Activated naive CD4-positive, alpha-beta T cell treated with anti-CD3 and anti-CD28 coated beads, Interleukin-2, amount 50 U/mL, for 16 hours (primary cell): ENCODE measurements at regions not wholly inside any gene's neighbourhood (a gene's known extent, or its start where the extent isn't known, plus 50 kb on each side); places are given as distances from the start of the nearest gene placed in this dataset.
"Not testable (repeated sequence)": the region's sequence is repeated elsewhere in the genome, so short reads cannot be mapped to it uniquely, and the experiment has no call there.

Source experiments
- DNase-seq: peaks from one replicate; pipeline ENCODE4 v3.0.0-alpha.2; 2020

DNA sequence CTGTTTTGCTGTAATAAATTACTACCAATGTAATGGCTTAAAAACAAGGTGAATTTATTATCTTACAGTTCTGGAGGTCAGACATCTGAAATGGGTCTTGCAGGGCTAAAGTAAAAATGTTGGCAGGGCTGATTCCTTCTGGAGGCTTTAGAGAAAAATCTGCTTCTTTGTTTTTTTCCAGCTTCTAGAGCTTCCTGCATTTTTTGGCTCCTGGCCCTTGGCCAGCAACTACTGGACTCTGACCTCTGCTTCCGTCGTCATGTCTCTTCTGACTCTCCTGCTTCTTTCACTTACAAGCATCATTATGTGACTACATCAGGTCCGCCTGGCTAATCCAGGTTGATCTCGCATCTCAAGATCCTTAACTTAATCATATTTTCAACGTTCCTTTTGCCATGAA, 350.9 kb downstream of the S1PR1 start:
- DNase-seq: no peak

- DNase-seq: no peak
Observed at GRCh38 chr1:101588677-101589076, 351.9 kb downstream of the S1PR1 start.

DNA sequence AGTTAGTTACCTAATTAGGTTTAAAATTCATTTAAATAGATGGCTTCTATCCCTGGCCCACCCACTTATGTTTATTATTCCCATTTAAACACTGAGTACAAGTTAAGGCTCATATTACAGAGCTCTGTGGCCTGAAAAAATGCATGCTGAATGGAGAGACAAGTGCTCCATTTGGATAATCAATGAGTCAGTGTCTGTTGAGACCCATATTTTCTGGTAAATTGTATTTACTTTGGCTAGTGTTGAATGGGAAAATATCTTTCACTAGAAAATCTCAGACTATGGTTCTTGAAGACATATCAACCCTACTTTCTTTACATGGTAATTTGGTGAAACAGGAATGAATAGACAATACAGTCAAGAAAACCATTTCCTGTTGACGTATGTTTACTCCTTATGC, 356.0 kb downstream of the S1PR1 start:
- DNase-seq: no peak

DNA sequence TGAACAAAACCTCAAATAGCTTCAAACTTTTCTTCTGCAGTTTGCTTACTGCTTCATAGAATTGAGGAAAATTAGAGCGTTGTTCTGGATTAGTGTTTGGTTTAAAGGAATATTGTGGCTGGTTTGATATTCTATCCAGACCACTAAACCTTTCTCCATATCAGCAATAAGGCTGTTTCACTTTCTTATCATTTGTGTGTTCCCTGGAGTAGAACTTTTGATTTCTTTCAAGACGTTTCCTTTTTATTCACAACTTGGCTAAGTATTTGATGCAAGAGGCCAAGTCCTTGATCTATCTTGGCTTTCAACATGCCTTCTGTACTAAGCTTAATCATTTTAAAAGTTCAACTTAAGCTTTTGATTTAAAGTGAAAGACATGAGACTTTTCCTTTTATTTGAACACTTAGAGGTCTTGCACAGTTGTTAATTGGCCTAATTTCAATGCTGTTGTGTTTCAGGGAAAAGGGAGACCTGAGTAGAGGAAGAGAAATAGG, 359.1 kb downstream of the S1PR1 start:
- no peak for DNase-seq

DNA sequence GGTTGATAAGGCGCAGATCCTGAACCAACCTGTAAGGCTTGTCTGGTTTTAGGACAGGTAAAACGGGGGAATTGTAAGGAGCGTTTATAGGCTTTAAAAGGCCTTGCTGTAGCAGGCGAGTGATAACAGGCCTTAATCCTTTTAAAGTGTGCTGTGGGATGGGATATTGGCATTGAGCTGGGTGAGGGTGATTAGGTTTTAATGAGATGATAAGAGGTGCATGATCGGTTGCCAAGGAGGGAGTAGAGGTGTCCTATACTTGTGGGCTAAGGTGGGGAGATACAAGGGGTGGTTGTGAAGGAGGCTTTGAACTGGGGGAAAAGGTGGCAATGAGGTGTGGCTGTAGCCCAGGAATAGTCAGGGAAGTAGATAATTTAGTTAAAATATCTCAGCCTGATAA, 363.8 kb downstream of the S1PR1 start:
- DNase-seq: not testable (repeated sequence)

DNA sequence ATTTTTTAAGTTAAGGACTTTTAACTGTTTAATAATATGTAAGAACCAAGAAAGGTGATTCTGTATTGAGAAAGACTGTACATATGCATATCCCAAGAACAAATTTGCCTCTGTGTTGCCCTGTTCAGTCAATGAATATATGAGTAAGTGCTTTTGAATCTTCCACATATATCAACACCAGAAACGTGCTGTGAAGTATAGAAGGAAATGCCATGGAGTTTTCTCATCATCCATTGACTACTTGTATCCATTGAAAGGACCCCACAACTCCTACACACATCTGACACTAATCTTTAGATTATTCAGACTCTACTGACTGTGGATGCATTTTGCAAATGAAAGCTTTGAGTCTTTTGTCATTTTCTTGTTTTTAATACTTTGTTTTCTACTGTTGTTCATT, 366.9 kb downstream of the S1PR1 start:
- no peak for DNase-seq

DNA sequence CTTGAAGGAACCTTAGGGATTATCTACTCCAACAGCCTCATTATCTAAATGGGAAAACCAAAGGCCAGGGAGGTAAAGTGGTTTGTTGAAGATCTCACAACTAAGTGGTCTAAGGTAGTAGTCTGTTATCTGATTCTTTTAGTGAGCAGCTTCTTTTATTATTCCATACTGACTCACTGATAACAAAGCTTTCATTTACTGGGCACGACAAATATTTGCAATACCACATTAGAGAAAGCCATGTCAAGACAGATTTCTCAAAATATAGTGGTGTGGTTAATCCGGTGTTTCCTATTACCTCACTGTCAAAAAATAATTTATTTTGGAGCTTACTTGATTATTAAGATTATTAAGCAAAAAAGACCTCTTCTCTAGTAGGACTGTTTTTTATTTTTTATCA, 369.1 kb downstream of the S1PR1 start:
- no peak for DNase-seq

GRCh38 chr1:101613546-101613945, 376.7 kb downstream of the S1PR1 start:
- no peak for DNase-seq

GRCh38 chr1:101618900-101619299, 377.8 kb downstream of the OLFM3 start:
- DNase-seq: no peak

- no peak for DNase-seq
Observed at GRCh38 chr1:101632548-101633272, 364.0 kb downstream of the OLFM3 start.

- DNase-seq: no peak
Observed at GRCh38 chr1:101645810-101646209, 350.9 kb downstream of the OLFM3 start.

- DNase-seq: no peak
Observed at GRCh38 chr1:101652484-101652883, 344.2 kb downstream of the OLFM3 start.

DNA sequence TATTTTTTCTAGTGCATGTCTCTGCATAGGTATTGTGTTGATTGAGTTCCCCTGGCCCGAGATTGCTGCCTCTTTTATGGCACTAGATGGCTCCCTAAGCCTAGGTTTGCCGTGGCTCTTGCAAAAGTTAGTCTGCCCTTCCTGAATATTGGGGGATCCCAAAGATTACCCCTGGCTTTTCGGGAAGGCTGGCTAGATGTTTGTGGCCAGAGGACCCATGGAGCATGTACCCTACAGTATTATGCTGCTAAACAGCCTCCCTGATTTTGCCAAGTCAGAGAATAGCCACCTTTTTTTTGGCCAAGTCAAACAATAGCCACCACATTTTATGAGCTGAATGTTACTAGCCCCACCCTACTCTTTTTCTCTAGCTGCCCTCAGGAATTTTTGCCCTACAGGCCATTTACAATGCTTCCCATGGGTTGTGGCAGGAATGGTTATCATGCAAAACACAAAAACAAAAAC, 343.2 kb downstream of the OLFM3 start:
- DNase-seq: no peak

DNA sequence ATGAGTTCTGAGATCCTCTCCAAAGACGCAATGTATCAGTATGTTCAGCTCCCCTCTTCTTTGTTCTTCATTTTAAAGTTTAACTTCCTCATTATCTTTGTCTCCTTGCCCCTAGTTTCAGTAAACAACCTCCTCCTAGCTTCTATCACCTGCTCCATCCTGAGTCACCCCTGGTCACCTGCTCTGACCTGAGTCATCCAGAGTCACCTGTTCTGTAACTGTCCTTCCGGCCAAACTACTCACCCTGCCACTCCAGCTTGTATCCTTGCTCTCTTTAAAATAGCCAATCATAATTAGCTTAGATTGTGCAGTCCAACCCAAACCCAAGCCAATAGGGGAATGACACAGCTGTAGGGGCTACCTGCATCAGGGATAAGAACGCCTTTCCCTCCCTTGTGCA, 332.0 kb downstream of the OLFM3 start:
- no peak for DNase-seq

DNA sequence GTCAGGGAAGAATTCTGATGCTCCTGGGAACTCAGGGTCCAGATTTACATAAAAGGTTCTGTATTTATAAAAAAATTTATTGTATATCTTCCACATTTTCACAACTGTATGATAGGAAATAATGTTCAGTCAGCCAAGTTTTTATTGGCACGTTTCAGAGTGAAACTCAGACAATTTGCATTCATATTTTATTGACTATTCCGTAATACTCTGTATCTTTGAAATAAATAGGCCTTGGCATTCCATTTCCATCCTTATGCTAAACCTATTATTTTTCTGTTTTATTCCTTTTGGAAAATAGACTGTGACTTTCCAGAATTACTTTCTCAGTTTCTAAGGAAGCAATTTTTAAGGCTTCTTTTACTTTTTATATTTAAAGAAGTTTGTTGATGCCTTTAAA, 329.0 kb downstream of the OLFM3 start:
- no peak for DNase-seq

- DNase-seq: no peak
Observed at GRCh38 chr1:101683136-101683535, 313.6 kb downstream of the OLFM3 start.

DNA sequence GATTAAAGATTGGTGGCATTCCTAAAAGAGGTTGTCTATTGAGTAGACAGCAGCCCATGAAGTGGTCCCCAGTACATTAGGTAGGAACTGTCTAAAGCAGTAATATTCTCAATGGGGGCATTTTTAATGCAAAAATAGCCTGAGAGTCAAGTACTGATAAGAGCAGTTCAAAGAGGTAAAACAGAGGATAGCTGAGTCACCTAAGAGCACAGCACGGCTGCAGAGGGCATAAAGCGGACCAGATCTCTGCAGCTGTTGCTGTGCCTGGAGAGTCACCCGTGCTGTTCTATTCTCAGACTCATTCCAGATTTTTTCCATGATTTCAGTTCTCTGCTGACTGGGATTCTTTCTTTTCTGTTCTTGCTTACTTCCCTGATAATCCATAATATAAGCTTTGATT, 313.2 kb downstream of the OLFM3 start:
- DNase-seq: no peak

DNA sequence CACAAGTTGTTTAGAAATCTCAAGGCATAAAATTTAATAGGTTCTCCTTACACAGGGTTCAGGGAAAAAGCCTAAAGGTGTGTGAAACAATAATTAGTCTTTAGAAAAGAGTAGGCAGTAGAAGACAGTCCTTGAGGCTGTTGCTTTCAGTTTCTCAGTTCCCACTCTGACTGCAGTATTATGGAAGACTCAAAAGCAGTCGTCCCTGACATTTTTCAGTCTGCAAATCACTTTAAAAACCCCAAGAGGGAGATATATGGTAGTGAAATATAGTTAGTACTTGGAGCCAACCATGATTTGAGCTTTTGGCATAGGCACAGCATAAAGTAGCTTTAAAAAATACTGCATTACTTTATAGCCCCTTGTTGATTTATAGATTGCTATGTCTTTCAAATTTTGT, 299.7 kb downstream of the OLFM3 start:
- DNase-seq: no peak

- DNase-seq: no peak
Observed at GRCh38 chr1:101698681-101699080, 298.0 kb downstream of the OLFM3 start.

DNA sequence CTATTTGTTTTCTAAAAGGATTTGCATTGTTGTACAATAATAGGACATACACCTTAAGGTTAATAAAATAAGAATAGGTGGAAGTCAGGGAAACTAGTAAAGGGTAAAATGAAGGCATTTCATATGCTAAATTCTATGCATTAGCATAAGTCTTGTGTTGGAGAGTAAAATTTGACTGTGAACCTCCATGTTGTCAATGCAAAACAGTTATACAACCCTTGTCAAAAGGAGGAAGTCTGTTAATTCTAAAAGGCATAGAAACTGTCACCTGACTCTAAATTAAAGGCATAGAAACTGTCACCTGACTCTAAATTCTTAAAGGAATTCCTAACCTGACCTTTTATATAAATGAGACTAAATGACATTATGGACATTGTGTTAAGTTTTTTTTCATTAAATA, 291.8 kb downstream of the OLFM3 start:
- no peak for DNase-seq

DNA sequence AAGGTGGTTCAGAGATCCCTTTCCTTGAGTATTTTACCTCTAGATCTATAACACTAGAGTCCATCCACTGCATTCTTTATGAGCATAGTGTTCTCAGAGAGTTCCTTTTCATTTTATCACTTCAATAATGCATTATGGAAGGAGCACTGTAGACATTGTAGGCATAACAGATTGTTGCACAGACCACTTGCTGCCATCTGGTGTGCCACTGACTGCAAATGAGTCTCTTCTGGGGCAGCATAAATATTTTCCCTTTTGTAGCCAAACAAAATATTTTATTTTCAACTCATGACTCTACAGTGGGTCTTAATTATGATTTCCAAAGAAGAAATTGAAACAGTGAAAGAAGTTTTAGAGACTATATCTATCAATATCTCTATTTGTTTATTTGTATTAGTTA, 290.4 kb downstream of the OLFM3 start:
- DNase-seq: no peak

- no peak for DNase-seq
Observed at GRCh38 chr1:101709721-101710120, 287.0 kb downstream of the OLFM3 start.

- no peak for DNase-seq
Observed at GRCh38 chr1:101713760-101714159, 283.0 kb downstream of the OLFM3 start.

GRCh38 chr1:101723415-101723814, 273.3 kb downstream of the OLFM3 start:
- no peak for DNase-seq

DNA sequence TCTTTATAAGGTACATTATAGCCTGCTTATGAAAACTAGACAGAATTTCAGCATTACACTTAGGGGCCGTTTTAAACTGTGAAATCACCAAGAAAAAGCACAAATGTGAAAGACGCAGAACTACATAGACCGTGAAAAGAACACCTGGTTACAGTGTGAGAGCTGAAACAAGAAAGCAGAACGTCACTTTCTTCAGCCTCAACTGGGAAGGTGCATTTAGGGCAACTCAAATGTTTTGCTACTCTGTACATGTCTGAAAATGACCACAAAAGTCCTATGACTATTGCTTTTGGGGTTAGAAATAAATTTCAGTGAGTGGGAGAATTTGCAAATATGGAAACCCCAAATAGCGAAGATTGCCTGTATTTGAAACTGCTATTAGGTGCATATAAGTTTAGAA, 268.7 kb downstream of the OLFM3 start:
- no peak for DNase-seq
